Uterus (tissue), 2 donors: ENCODE measurements at regions not wholly inside any gene's neighbourhood (a gene's known extent, or its start where the extent isn't known, plus 50 kb on each side); places are given as distances from the start of the nearest gene placed in this dataset.

Source experiments
- CTCF ChIP-seq, 4 experiments: fragments of 200-600 bp in 2 of 4; fragments of 450-650 bp in 2 of 4; sonication (generic) in 2 of 4; IDR thresholded peaks; one replicate each; pipeline ENCODE4 v1.5.1; 2016 to 2019; ENCODE audit warnings: antibody characterized with exemption in 4 of 4, mild to moderate bottlenecking in 2 of 4, moderate library complexity in 1 of 4
- POLR2A ChIP-seq, 2 donors: fragments of 450-650 bp; IDR thresholded peaks; one replicate each; pipeline ENCODE4 v1.6.1; 2016; ENCODE audit warnings: antibody characterized with exemption in 2 of 2, mild to moderate bottlenecking in 1 of 2, moderate library complexity in 1 of 2

- TF ChIP-seq POLR2A (IDR thresholded peaks at IDR 0.05) (no peak), CTCF (IDR thresholded peaks at IDR 0.05) (no peak)
Observed at GRCh38 chr5:167303582-167303981, 987.9 kb upstream of the WWC1 start.
